ENCODE measurements at regions not wholly inside any gene's neighbourhood (a gene's known extent, or its start where the extent isn't known, plus 50 kb on each side); places are given as distances from the start of the nearest gene placed in this dataset.

- Histone ChIP-seq H3K27me3 (ENCODE audit: control insufficient read depth, insufficient read depth, low read length) (no peaks in the 10 kb centered on the region), H3K4me1 (ENCODE audit: control insufficient read depth, insufficient read depth, low read length) (0 out of 2 replicates have a peak, but pooled peaks cover 5% of the 10 kb centered on the region), H3K27ac (ENCODE audit: low read length) (no peak overlapping the region), H3K4me3 (ENCODE audit: low read depth in 2 of 2, low read length in 2 of 2) (no peak overlapping the region), H3K36me3 (ENCODE audit: control insufficient read depth, insufficient read depth, low read length) (no peaks in the 10 kb centered on the region), H3K9me3 (ENCODE audit: control insufficient read depth, insufficient read depth, low read depth, low read length) (no peaks in the 10 kb centered on the region)
- in situ Hi-C loops (cut with HindIII; ENCODE audit: low pct_unique_long_range_greater_than_20kb, low sequenced_read_pairs) (no loop called here), intact Hi-C loops (cut with micrococcal nuclease; ENCODE audit: unreplicated experiment) (loop anchor here (10.0 kb wide), 1 partner anchor 94 kb away; no protein-coding TSS in a partner anchor)
- no peak for DNase-seq (ENCODE audit: low read depth, low spot score)
- no peak for ATAC-seq
- ChIA-PET POLR2A (no interaction called here), CTCF (interaction anchor here (1.8 kb wide), 1 partner anchor 35 kb away, joined by 4 read pairs; no protein-coding TSS in a partner anchor)
- TF ChIP-seq, protein P1, sequence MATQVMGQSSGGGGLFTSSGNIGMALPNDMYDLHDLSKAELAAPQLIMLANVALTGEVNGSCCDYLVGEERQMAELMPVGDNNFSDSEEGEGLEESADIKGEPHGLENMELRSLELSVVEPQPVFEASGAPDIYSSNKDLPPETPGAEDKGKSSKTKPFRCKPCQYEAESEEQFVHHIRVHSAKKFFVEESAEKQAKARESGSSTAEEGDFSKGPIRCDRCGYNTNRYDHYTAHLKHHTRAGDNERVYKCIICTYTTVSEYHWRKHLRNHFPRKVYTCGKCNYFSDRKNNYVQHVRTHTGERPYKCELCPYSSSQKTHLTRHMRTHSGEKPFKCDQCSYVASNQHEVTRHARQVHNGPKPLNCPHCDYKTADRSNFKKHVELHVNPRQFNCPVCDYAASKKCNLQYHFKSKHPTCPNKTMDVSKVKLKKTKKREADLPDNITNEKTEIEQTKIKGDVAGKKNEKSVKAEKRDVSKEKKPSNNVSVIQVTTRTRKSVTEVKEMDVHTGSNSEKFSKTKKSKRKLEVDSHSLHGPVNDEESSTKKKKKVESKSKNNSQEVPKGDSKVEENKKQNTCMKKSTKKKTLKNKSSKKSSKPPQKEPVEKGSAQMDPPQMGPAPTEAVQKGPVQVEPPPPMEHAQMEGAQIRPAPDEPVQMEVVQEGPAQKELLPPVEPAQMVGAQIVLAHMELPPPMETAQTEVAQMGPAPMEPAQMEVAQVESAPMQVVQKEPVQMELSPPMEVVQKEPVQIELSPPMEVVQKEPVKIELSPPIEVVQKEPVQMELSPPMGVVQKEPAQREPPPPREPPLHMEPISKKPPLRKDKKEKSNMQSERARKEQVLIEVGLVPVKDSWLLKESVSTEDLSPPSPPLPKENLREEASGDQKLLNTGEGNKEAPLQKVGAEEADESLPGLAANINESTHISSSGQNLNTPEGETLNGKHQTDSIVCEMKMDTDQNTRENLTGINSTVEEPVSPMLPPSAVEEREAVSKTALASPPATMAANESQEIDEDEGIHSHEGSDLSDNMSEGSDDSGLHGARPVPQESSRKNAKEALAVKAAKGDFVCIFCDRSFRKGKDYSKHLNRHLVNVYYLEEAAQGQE (IDR thresholded peaks at IDR 0.05; ENCODE audit: insufficient read depth in 1 of 2, low read depth in 2 of 2, low read length in 1 of 2): no peak
- no peak for TF ChIP-seq SIN3A (IDR thresholded peaks at IDR 0.05; ENCODE audit: borderline replicate concordance, insufficient read depth, low read depth, low read length)
- no peak for TF ChIP-seq POLR2AphosphoS5 (IDR thresholded peaks at IDR 0.05; ENCODE audit: low read depth, low read length)
- TF ChIP-seq TCF7L2 (IDR thresholded peaks at IDR 0.05; ENCODE audit: low read depth, low read length): no peak
- TF ChIP-seq, protein P2, sequence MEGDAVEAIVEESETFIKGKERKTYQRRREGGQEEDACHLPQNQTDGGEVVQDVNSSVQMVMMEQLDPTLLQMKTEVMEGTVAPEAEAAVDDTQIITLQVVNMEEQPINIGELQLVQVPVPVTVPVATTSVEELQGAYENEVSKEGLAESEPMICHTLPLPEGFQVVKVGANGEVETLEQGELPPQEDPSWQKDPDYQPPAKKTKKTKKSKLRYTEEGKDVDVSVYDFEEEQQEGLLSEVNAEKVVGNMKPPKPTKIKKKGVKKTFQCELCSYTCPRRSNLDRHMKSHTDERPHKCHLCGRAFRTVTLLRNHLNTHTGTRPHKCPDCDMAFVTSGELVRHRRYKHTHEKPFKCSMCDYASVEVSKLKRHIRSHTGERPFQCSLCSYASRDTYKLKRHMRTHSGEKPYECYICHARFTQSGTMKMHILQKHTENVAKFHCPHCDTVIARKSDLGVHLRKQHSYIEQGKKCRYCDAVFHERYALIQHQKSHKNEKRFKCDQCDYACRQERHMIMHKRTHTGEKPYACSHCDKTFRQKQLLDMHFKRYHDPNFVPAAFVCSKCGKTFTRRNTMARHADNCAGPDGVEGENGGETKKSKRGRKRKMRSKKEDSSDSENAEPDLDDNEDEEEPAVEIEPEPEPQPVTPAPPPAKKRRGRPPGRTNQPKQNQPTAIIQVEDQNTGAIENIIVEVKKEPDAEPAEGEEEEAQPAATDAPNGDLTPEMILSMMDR (IDR thresholded peaks at IDR 0.05): no peak
- BruUV-seq (replicated peaks): no TSS peak
Observed at GRCh38 chr17:56680676-56681075, 87.2 kb downstream of the NOG start.

GRCh38 chr17:56681561-56682266 lies 88.2 kb downstream of the NOG start:
- Histone ChIP-seq H3K4me3 (ENCODE audit: low read depth in 2 of 2, low read length in 2 of 2) (no peak overlapping the region), H3K27ac (ENCODE audit: low read length) (no peak overlapping the region), H3K27me3 (ENCODE audit: control insufficient read depth, insufficient read depth, low read length) (no peaks in the 10 kb centered on the region), H3K4me1 (ENCODE audit: control insufficient read depth, insufficient read depth, low read length) (0 out of 2 replicates have a peak, but pooled peaks cover 5% of the 10 kb centered on the region), H3K36me3 (ENCODE audit: control insufficient read depth, insufficient read depth, low read length) (no peaks in the 10 kb centered on the region), H3K9me3 (ENCODE audit: control insufficient read depth, insufficient read depth, low read depth, low read length) (no peaks in the 10 kb centered on the region)
- ChIA-PET POLR2A (no interaction called here), CTCF (interaction anchor here (1.8 kb wide), 1 partner anchor 34 kb away, joined by 4 read pairs; no protein-coding TSS in a partner anchor)
- ATAC-seq: no peak; the same call in 1 of the 2 replicates
- no TSS peak for BruUV-seq (replicated peaks)
- in situ Hi-C loops (cut with HindIII; ENCODE audit: low pct_unique_long_range_greater_than_20kb, low sequenced_read_pairs): no loop called here
- DNase-seq (ENCODE audit: low read depth, low spot score): peak; percentile 52
- intact Hi-C loops (cut with micrococcal nuclease; ENCODE audit: unreplicated experiment): loop anchor here (10.0 kb wide), 1 partner anchor 93 kb away; no protein-coding TSS in a partner anchor
- TF ChIP-seq, protein P1 (IDR thresholded peaks at IDR 0.05; ENCODE audit: insufficient read depth in 1 of 2, low read depth in 2 of 2, low read length in 1 of 2): no peak
- TF ChIP-seq TCF7L2 (IDR thresholded peaks at IDR 0.05; ENCODE audit: low read depth, low read length) (no peak), POLR2AphosphoS5 (IDR thresholded peaks at IDR 0.05; ENCODE audit: low read depth, low read length) (no peak), SIN3A (IDR thresholded peaks at IDR 0.05; ENCODE audit: borderline replicate concordance, insufficient read depth, low read depth, low read length) (no peak)
- TF ChIP-seq, protein P2 (IDR thresholded peaks at IDR 0.05): no peak

All from Panc1 (cell line).